ENCODE measurements at regions not wholly inside any gene's neighbourhood (a gene's known extent, or its start where the extent isn't known, plus 50 kb on each side); places are given as distances from the start of the nearest gene placed in this dataset.
A peak's percentile ranks its signal among the peaks of the same experiment; 100 is the strongest.
"Not testable (repeated sequence)": the region's sequence is repeated elsewhere in the genome, so short reads cannot be mapped to it uniquely, and the experiment has no call there.

- not testable (repeated sequence) for DNase-seq (ENCODE audit: low read depth)
These were observed 747.8 kb upstream of the NRXN1 start for GRCh38 chr2:51779723-51780122.

- DNase-seq (ENCODE audit: low read depth), result no peak
These were observed 746.9 kb upstream of the NRXN1 start for GRCh38 chr2:51778806-51779205.

GRCh38 chr2:51774606-51775005 is 742.7 kb upstream of the NRXN1 start:
- not testable (repeated sequence) for DNase-seq (ENCODE audit: low read depth)

GRCh38 chr2:51760441-51760840 is 728.5 kb upstream of the NRXN1 start:
- DNase-seq (ENCODE audit: low read depth), result no peak

- DNase-seq (ENCODE audit: low read depth), result no peak
These were observed 726.1 kb upstream of the NRXN1 start for GRCh38 chr2:51758081-51758480.

- peak; percentile 31 for DNase-seq (ENCODE audit: low read depth)
These were observed 702.2 kb upstream of the NRXN1 start for GRCh38 chr2:51734115-51734514.

GRCh38 chr2:51723691-51724090 is 691.8 kb upstream of the NRXN1 start:
- DNase-seq (ENCODE audit: low read depth), result no peak

GRCh38 chr2:51722311-51722710 is 690.4 kb upstream of the NRXN1 start:
- peak; percentile 15 for DNase-seq (ENCODE audit: low read depth)

- DNase-seq (ENCODE audit: low read depth), result no peak
These were observed 688.9 kb upstream of the NRXN1 start for GRCh38 chr2:51720826-51721225.

- DNase-seq (ENCODE audit: low read depth), result no peak
These were observed 686.9 kb upstream of the NRXN1 start for GRCh38 chr2:51718881-51719280.

- DNase-seq (ENCODE audit: low read depth), result peak; percentile 89
These were observed 685.4 kb upstream of the NRXN1 start for GRCh38 chr2:51717312-51717711.

- no peak for DNase-seq (ENCODE audit: low read depth)
These were observed 679.8 kb upstream of the NRXN1 start for GRCh38 chr2:51711766-51712165.

GRCh38 chr2:51710222-51710621 is 678.3 kb upstream of the NRXN1 start:
- DNase-seq (ENCODE audit: low read depth), result no peak

GRCh38 chr2:51707625-51708024 is 675.7 kb upstream of the NRXN1 start:
- DNase-seq (ENCODE audit: low read depth), result no peak

- no peak for DNase-seq (ENCODE audit: low read depth)
These were observed 674.3 kb upstream of the NRXN1 start for GRCh38 chr2:51706220-51706619.

- DNase-seq (ENCODE audit: low read depth), result no peak
These were observed 673.5 kb upstream of the NRXN1 start for GRCh38 chr2:51705417-51705816.

- no peak for DNase-seq (ENCODE audit: low read depth)
These were observed 666.1 kb upstream of the NRXN1 start for GRCh38 chr2:51698021-51698420.

GRCh38 chr2:51697095-51697494 is 665.2 kb upstream of the NRXN1 start:
- DNase-seq (ENCODE audit: low read depth), result peak; percentile 21

GRCh38 chr2:51695531-51695930 is 663.6 kb upstream of the NRXN1 start:
- peak; percentile 48 for DNase-seq (ENCODE audit: low read depth)

- DNase-seq (ENCODE audit: low read depth), result no peak
These were observed 661.7 kb upstream of the NRXN1 start for GRCh38 chr2:51693640-51694039.

GRCh38 chr2:51681854-51682253 is 649.9 kb upstream of the NRXN1 start:
- DNase-seq (ENCODE audit: low read depth), result no peak

GRCh38 chr2:51673628-51674027 is 641.7 kb upstream of the NRXN1 start:
- no peak for DNase-seq (ENCODE audit: low read depth)

GRCh38 chr2:51667679-51668078 is 635.7 kb upstream of the NRXN1 start:
- DNase-seq (ENCODE audit: low read depth), result peak; percentile 5

- DNase-seq (ENCODE audit: low read depth), result no peak
These were observed 630.3 kb upstream of the NRXN1 start for GRCh38 chr2:51662187-51662586.

GRCh38 chr2:51657849-51658248 is 625.9 kb upstream of the NRXN1 start:
- DNase-seq (ENCODE audit: low read depth), result no peak

Data from stromal cell of bone marrow (primary cell).